SU-DHL-6 (cell line): ENCODE measurements at regions not wholly inside any gene's neighbourhood (a gene's known extent, or its start where the extent isn't known, plus 50 kb on each side); places are given as distances from the start of the nearest gene placed in this dataset.

Experiments
- EZH2phosphoT487 ChIP-seq: fragments of 200-600 bp; sonication (generic), shearing (Covaris generic); conservative IDR thresholded peaks from 2 replicates; pipeline ENCODE4 v1.6.1; 2018; ENCODE audit warnings: mild to moderate bottlenecking, antibody characterized with exemption, low read length, moderate library complexity, mixed read lengths
- TF ChIP-seq, protein P1 (sequence below): fragments of 200-600 bp; sonication (generic); IDR thresholded peaks from one replicate; pipeline ENCODE4 v1.5.1; 2017; ENCODE audit warnings: antibody characterized with exemption, mild to moderate bottlenecking, low read length, moderate library complexity; ENCODE audit not compliant: insufficient read depth, poor library complexity, severe bottlenecking

GRCh38 chr15:26325495-26325894 is 447.4 kb downstream of the GABRB3 start:
- TF ChIP-seq, protein P1, sequence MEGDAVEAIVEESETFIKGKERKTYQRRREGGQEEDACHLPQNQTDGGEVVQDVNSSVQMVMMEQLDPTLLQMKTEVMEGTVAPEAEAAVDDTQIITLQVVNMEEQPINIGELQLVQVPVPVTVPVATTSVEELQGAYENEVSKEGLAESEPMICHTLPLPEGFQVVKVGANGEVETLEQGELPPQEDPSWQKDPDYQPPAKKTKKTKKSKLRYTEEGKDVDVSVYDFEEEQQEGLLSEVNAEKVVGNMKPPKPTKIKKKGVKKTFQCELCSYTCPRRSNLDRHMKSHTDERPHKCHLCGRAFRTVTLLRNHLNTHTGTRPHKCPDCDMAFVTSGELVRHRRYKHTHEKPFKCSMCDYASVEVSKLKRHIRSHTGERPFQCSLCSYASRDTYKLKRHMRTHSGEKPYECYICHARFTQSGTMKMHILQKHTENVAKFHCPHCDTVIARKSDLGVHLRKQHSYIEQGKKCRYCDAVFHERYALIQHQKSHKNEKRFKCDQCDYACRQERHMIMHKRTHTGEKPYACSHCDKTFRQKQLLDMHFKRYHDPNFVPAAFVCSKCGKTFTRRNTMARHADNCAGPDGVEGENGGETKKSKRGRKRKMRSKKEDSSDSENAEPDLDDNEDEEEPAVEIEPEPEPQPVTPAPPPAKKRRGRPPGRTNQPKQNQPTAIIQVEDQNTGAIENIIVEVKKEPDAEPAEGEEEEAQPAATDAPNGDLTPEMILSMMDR = no peak
- no peak for TF ChIP-seq EZH2phosphoT487
